Fibroblast of lung (primary cell): ENCODE measurements at regions not wholly inside any gene's neighbourhood (a gene's known extent, or its start where the extent isn't known, plus 50 kb on each side); places are given as distances from the start of the nearest gene placed in this dataset.

Source experiments
- DNase-seq, 2 donors: peaks; one replicate each; pipeline versions ENCODE4 v3.0.0 to v3.0.0-alpha.2; 2010; ENCODE audit warnings: low read depth in 2 of 2
- H2AFZ ChIP-seq: 2 replicates; pipeline ENCODE4 v1.5.1; 2012; ENCODE audit warnings: low read length, control low read depth, inconsistent platforms
- H3K27ac ChIP-seq: 2 replicates; pipeline ENCODE4 v1.5.1; 2011; ENCODE audit warnings: low read length, control low read depth; ENCODE audit not compliant: insufficient read depth
- H3K27me3 ChIP-seq: 2 replicates; pipeline ENCODE4 v1.5.1; 2011; ENCODE audit warnings: mild to moderate bottlenecking, low read length; ENCODE audit not compliant: control insufficient read depth, insufficient read depth
- H3K36me3 ChIP-seq: 2 replicates; pipeline ENCODE4 v1.5.1; 2011; ENCODE audit warnings: low read length; ENCODE audit not compliant: control insufficient read depth, insufficient read depth
- H3K4me1 ChIP-seq: 2 replicates; pipeline ENCODE4 v1.5.1; 2011; ENCODE audit warnings: low read length; ENCODE audit not compliant: control insufficient read depth, insufficient read depth; ENCODE audit errors: extremely low read depth
- H3K4me2 ChIP-seq: 2 replicates; pipeline ENCODE4 v1.5.1; 2011; ENCODE audit warnings: low read length, control low read depth; ENCODE audit not compliant: insufficient read depth; ENCODE audit errors: extremely low read depth
- H3K4me3 ChIP-seq, 4 experiments: fragments of 200-600 bp in 1 of 4; sonication (generic) in 1 of 4; replicated peaks in 1 of 4; 2 replicates each; pipeline ENCODE4 v1.5.1; 2011 to 2016; ENCODE audit warnings: low read length in 4 of 4, low read depth in 3 of 4, mild to moderate bottlenecking in 3 of 4, control low read depth in 2 of 4, inconsistent platforms in 1 of 4, mixed read lengths in 1 of 4; ENCODE audit not compliant: insufficient read depth in 1 of 4; ENCODE audit errors: control extremely low read depth in 1 of 4
- H3K79me2 ChIP-seq: 2 replicates; pipeline ENCODE4 v1.5.1; 2012; ENCODE audit warnings: mild to moderate bottlenecking, low read length, inconsistent platforms; ENCODE audit not compliant: control insufficient read depth, insufficient read depth
- H3K9ac ChIP-seq: 2 replicates; pipeline ENCODE4 v1.5.1; 2011; ENCODE audit warnings: mild to moderate bottlenecking, low read length, control low read depth; ENCODE audit not compliant: insufficient read depth
- H3K9me3 ChIP-seq: 2 replicates; pipeline ENCODE4 v1.5.1; 2012; ENCODE audit warnings: low read depth, low read length; ENCODE audit not compliant: control insufficient read depth, insufficient read depth
- H4K20me1 ChIP-seq: 2 replicates; pipeline ENCODE4 v1.5.1; 2011; ENCODE audit warnings: low read length; ENCODE audit not compliant: control insufficient read depth, insufficient read depth; ENCODE audit errors: extremely low read depth
- EZH2 ChIP-seq: IDR thresholded peaks from 2 replicates; pipeline ENCODE4 v1.5.1; 2012; ENCODE audit warnings: low read length, control low read depth, mild to moderate bottlenecking; ENCODE audit errors: missing control alignments
- TF ChIP-seq, protein P1 (sequence below), 2 donors: IDR thresholded peaks in 1 of 2; conservative IDR thresholded peaks in 1 of 2; 1 replicate in 1 of 2; 2 replicates in 1 of 2; pipeline ENCODE4 v1.5.1; 2011 to 2012; ENCODE audit warnings: low read length in 2 of 2, control low read depth in 1 of 2, inconsistent platforms in 1 of 2, low read depth in 1 of 2, mild to moderate bottlenecking in 1 of 2

DNA sequence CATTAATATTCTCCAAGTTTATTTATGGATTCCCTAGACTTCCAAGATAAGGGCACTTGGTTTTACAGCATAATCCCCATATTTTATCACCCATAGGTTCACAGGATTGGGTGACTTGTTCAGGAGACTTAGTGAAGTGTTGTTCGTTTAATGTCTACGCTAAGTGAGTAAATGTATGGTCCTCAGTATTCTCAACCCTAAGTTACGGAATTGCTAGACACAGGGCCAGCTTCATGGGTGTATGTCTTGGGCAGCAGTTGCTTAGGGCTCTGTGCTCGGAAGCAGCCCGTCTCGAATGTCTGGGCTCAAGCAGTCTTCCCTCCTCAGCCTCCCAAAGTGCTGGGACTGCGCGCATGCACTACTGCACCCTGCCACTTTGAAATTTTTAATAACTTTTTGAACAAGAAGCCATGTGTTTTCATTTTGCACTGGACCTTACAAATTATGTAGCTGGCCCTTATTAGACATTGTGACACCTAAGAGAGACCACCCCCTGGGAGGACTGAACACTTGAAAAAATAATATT, 91.5 kb upstream of the ZNF217 start:
- H3K9ac ChIP-seq, result no peak overlapping the region
- no peaks in the 10 kb centered on the region for H3K27me3 ChIP-seq
- DNase-seq, result no peak
- TF ChIP-seq, protein P1, sequence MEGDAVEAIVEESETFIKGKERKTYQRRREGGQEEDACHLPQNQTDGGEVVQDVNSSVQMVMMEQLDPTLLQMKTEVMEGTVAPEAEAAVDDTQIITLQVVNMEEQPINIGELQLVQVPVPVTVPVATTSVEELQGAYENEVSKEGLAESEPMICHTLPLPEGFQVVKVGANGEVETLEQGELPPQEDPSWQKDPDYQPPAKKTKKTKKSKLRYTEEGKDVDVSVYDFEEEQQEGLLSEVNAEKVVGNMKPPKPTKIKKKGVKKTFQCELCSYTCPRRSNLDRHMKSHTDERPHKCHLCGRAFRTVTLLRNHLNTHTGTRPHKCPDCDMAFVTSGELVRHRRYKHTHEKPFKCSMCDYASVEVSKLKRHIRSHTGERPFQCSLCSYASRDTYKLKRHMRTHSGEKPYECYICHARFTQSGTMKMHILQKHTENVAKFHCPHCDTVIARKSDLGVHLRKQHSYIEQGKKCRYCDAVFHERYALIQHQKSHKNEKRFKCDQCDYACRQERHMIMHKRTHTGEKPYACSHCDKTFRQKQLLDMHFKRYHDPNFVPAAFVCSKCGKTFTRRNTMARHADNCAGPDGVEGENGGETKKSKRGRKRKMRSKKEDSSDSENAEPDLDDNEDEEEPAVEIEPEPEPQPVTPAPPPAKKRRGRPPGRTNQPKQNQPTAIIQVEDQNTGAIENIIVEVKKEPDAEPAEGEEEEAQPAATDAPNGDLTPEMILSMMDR (conservative IDR thresholded peaks at IDR 0.05 in 1 of 2, IDR thresholded peaks at IDR 0.05 in 1 of 2; ENCODE audit: low read depth in 1 of 2, low read length in 2 of 2), result no peak
- TF ChIP-seq EZH2, result no peak
- no peak overlapping the region for H3K27ac ChIP-seq
- no peaks in the 10 kb centered on the region for H3K9me3 ChIP-seq
- H3K4me1 ChIP-seq, result peaks cover under 1% of the 10 kb centered on the region
- no peaks in the 10 kb centered on the region for H3K79me2 ChIP-seq
- H4K20me1 ChIP-seq, result no peaks in the 10 kb centered on the region
- H3K36me3 ChIP-seq, result no peaks in the 10 kb centered on the region
- H2AFZ ChIP-seq, result no peak overlapping the region
- no peak overlapping the region for H3K4me3 ChIP-seq
- no peak overlapping the region for H3K4me2 ChIP-seq

DNA sequence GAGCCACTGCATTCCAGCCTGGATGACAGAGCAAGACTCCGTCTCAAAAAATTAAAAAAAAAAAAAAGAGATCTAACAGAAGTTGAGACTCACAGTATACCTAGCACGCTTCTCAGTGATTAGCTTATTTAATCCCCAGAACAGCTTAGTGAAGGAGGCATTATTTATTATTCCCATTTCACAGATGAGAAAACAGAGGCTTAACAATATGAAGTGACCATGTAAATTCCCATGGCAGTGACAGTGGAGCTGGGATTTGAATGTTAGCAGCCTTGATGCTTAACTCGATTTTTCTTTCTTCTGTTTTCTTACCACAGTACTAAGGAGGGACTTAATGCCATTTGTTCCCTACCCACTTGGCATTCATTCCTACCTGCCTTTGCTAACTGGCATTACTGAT, 89.9 kb upstream of the ZNF217 start:
- H3K27ac ChIP-seq, result no peak overlapping the region
- H3K79me2 ChIP-seq, result no peaks in the 10 kb centered on the region
- no peak overlapping the region for H3K9ac ChIP-seq
- no peak overlapping the region for H2AFZ ChIP-seq
- DNase-seq, result no peak
- no peaks in the 10 kb centered on the region for H3K27me3 ChIP-seq
- H3K36me3 ChIP-seq, result no peaks in the 10 kb centered on the region
- H3K4me1 ChIP-seq, result peaks cover 2% of the 10 kb centered on the region
- no peaks in the 10 kb centered on the region for H4K20me1 ChIP-seq
- H3K4me2 ChIP-seq, result no peak overlapping the region
- TF ChIP-seq, protein P1 (conservative IDR thresholded peaks at IDR 0.05 in 1 of 2, IDR thresholded peaks at IDR 0.05 in 1 of 2; ENCODE audit: low read depth in 1 of 2, low read length in 2 of 2), result no peak
- TF ChIP-seq EZH2, result no peak
- no peak overlapping the region for H3K4me3 ChIP-seq
- no peaks in the 10 kb centered on the region for H3K9me3 ChIP-seq

DNA sequence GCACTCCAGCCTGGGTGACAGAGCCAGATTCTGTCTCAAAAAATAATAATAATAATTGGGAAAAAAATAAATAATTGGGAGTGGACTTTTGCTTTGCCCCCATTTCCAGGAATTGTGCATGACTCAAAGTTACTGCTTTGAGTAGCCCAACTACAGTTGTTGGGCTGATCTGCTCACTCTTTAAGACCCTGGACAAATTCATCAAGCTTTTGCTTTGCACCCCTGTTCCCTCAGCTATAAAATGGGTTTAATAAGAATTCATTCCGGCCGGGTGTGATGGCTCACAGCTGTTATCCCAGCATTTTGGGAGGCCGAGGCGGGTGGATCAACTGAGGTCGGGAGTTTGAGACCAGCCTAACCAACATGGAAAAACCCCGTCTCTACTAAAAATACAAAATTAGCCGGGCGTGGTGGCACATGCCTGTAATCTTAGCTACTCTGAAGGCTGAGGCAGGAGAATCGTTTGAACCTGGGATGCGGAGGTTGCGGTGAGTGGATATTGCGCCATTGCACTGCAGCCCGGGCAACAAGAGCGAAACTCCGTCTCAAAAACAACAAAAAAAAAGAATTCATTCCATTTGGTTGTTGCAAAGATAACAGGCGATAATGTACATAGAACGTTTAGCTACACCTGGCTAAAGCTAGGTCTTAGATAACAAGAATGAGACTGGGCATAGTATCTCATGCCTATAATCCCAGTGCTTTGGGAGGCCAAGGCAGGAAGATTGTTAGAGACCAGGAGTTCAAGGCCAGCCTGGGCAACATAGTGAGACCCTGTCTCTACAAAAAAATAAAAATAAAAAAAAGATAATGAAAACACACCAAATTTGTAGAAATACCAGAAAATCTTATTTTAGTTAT, 87.9 kb upstream of the ZNF217 start:
- no peaks in the 10 kb centered on the region for H3K79me2 ChIP-seq
- no peaks in the 10 kb centered on the region for H4K20me1 ChIP-seq
- H2AFZ ChIP-seq, result no peak overlapping the region
- H3K4me1 ChIP-seq, result peaks cover 2% of the 10 kb centered on the region
- H3K4me3 ChIP-seq, result no peak overlapping the region
- H3K36me3 ChIP-seq, result no peaks in the 10 kb centered on the region
- no peak overlapping the region for H3K27ac ChIP-seq
- H3K27me3 ChIP-seq, result no peaks in the 10 kb centered on the region
- no peak overlapping the region for H3K9ac ChIP-seq
- H3K9me3 ChIP-seq, result no peaks in the 10 kb centered on the region
- no peak for DNase-seq
- TF ChIP-seq, protein P1 (conservative IDR thresholded peaks at IDR 0.05 in 1 of 2, IDR thresholded peaks at IDR 0.05 in 1 of 2; ENCODE audit: low read depth in 1 of 2, low read length in 2 of 2), result no peak
- TF ChIP-seq EZH2, result no peak
- H3K4me2 ChIP-seq, result no peak overlapping the region
